IMR-90 (cell line): ENCODE measurements at regions not wholly inside any gene's neighbourhood (a gene's known extent, or its start where the extent isn't known, plus 50 kb on each side); places are given as distances from the start of the nearest gene placed in this dataset.

Experiments
- ATAC-seq: fragments of 200-7000 bp; cut with Tn5 transposase; 2 replicates; pipeline ENCODE4 v1.9.1; 2020; ENCODE audit warnings: low read depth, mild to moderate bottlenecking, moderate library complexity
- BruUV-seq: library from RNA; stranded (reverse); fragments of 400-500 nt; replicated peaks from 2 replicates; lab custom pipeline; 2021; lab: Mats Ljungman, UMichigan
- CTCF ChIA-PET: fragments of 300-600 bp; formaldehyde crosslinking; extraction: SDS; loops from one replicate; lab custom pipeline; 2021; ENCODE audit warnings: antibody characterized with exemption; lab: Yijun Ruan, JAX
- POLR2A ChIA-PET: fragments of 300-600 bp; sonication (Branson Sonifier 250); formaldehyde crosslinking; loops from one replicate; lab custom pipeline; 2022; ENCODE audit warnings: antibody characterized with exemption; ENCODE audit not compliant: unreplicated experiment; lab: Charles Lee
- DNase-seq: peaks from one replicate; pipeline ENCODE4 v3.0.0; 2013
- H2AFZ ChIP-seq: replicated peaks from 2 replicates; pipeline ENCODE3; 2013; ENCODE audit warnings: low read length, mild to moderate bottlenecking; ENCODE audit not compliant: poor library complexity
- H2AK5ac ChIP-seq: 2 replicates; pipeline ENCODE4 v1.6.1; 2013; ENCODE audit warnings: low read depth, low read length, inconsistent platforms
- H2AK9ac ChIP-seq: replicated peaks from 2 replicates; pipeline ENCODE3; 2013; ENCODE audit warnings: mild to moderate bottlenecking, low read depth, low read length, moderate library complexity; ENCODE audit not compliant: poor library complexity
- H2BK120ac ChIP-seq: 2 replicates; pipeline ENCODE4 v1.6.1; 2013; ENCODE audit warnings: low read depth, low read length, inconsistent platforms
- H2BK15ac ChIP-seq: 3 replicates; pipeline ENCODE4 v1.6.1; 2013; ENCODE audit warnings: low read depth, low read length, inconsistent platforms
- H2BK20ac ChIP-seq: 2 replicates; pipeline ENCODE4 v1.6.1; 2013; ENCODE audit warnings: low read depth, mild to moderate bottlenecking, inconsistent platforms, low read length, moderate library complexity
- H2BK5ac ChIP-seq: 2 replicates; pipeline ENCODE4 v1.6.1; 2013; ENCODE audit warnings: mild to moderate bottlenecking, low read depth, low read length, inconsistent platforms; ENCODE audit not compliant: poor library complexity, severe bottlenecking
- H3K14ac ChIP-seq: replicated peaks from 2 replicates; pipeline ENCODE4 v1.6.1; 2013; ENCODE audit warnings: low read depth, low read length, inconsistent platforms
- H3K18ac ChIP-seq: 2 replicates; pipeline ENCODE4 v1.6.1; 2013; ENCODE audit warnings: low read depth, low read length, control low read depth
- H3K23ac ChIP-seq: 2 replicates; pipeline ENCODE4 v1.6.1; 2013; ENCODE audit warnings: low read depth, low read length, inconsistent platforms
- H3K27ac ChIP-seq: 2 replicates; pipeline ENCODE4 v1.5.1; 2013; ENCODE audit warnings: mild to moderate bottlenecking, control low read depth, low read length; ENCODE audit not compliant: insufficient read depth
- H3K27me3 ChIP-seq: 2 replicates; pipeline ENCODE4 v1.6.1; 2013; ENCODE audit warnings: low read length; ENCODE audit not compliant: control insufficient read depth, insufficient read depth
- H3K36me3 ChIP-seq: 2 replicates; pipeline ENCODE4 v1.6.1; 2013; ENCODE audit warnings: low read length, mixed read lengths; ENCODE audit not compliant: control insufficient read depth, insufficient read depth
- H3K4ac ChIP-seq: 2 replicates; pipeline ENCODE4 v1.6.1; 2013; ENCODE audit warnings: low read depth, low read length, inconsistent platforms
- H3K4me1 ChIP-seq: 2 replicates; pipeline ENCODE4 v1.6.1; 2013; ENCODE audit warnings: low read length, mixed read lengths; ENCODE audit not compliant: control insufficient read depth, insufficient read depth
- H3K4me2 ChIP-seq: 2 replicates; pipeline ENCODE4 v1.6.1; 2013; ENCODE audit warnings: low read depth, mild to moderate bottlenecking, control low read depth, low read length, moderate library complexity
- H3K4me3 ChIP-seq: 2 replicates; pipeline ENCODE4 v1.5.1; 2013; ENCODE audit warnings: low read depth, mild to moderate bottlenecking, control low read depth, low read length, moderate library complexity; ENCODE audit not compliant: insufficient read depth
- H3K56ac ChIP-seq: 2 replicates; pipeline ENCODE4 v1.6.1; 2013; ENCODE audit warnings: low read length, inconsistent platforms; ENCODE audit not compliant: insufficient read depth; ENCODE audit errors: extremely low read depth
- H3K79me1 ChIP-seq, 2 experiments: 2 replicates each; pipeline ENCODE4 v1.6.1; 2013; ENCODE audit warnings: low read length in 2 of 2, inconsistent platforms in 1 of 2, low read depth in 1 of 2
- H3K9ac ChIP-seq: 2 replicates; pipeline ENCODE4 v1.6.1; 2013; ENCODE audit warnings: low read depth, low read length, control low read depth
- H3K9me1 ChIP-seq: 2 replicates; pipeline ENCODE4 v1.6.1; 2013; ENCODE audit warnings: low read length, inconsistent platforms; ENCODE audit not compliant: insufficient read depth
- H3K9me3 ChIP-seq: 2 replicates; pipeline ENCODE4 v1.6.1; 2013; ENCODE audit warnings: low read length; ENCODE audit not compliant: control insufficient read depth, insufficient read depth
- H4K20me1 ChIP-seq: 2 replicates; pipeline ENCODE4 v1.6.1; 2013; ENCODE audit warnings: low read length, inconsistent platforms; ENCODE audit not compliant: insufficient read depth
- H4K5ac ChIP-seq: 2 replicates; pipeline ENCODE4 v1.6.1; 2013; ENCODE audit warnings: mild to moderate bottlenecking, low read depth, low read length, control low read depth
- H4K8ac ChIP-seq, 2 experiments: 2 replicates each; pipeline ENCODE4 v1.6.1; 2013; ENCODE audit warnings: low read depth in 2 of 2, low read length in 2 of 2, control low read depth in 1 of 2, inconsistent platforms in 1 of 2
- H4K91ac ChIP-seq: 2 replicates; pipeline ENCODE4 v1.6.1; 2013; ENCODE audit warnings: low read depth, low read length, inconsistent platforms; ENCODE audit not compliant: insufficient read depth
- FOS ChIP-seq: fragments of 150-350 bp; IDR thresholded peaks from 2 replicates; pipeline ENCODE4 v1.6.1; 2016; ENCODE audit warnings: low read depth, low read length
- MXI1 ChIP-seq: IDR thresholded peaks from 2 replicates; pipeline ENCODE4 v1.6.1; 2012; ENCODE audit warnings: low read depth, mild to moderate bottlenecking, low read length, moderate library complexity, borderline replicate concordance
- NFE2L2 ChIP-seq: fragments of 150-350 bp; IDR thresholded peaks from 2 replicates; pipeline ENCODE4 v1.6.1; 2016; ENCODE audit warnings: low read depth, mild to moderate bottlenecking, low read length
- RAD21 ChIP-seq: IDR thresholded peaks from 2 replicates; pipeline ENCODE4 v1.6.1; 2012; ENCODE audit warnings: low read length, improper control_type of control experiment
- RFX5 ChIP-seq: IDR thresholded peaks from 2 replicates; pipeline ENCODE4 v1.8.0; 2012; ENCODE audit warnings: low read depth, mild to moderate bottlenecking, low read length, moderate library complexity
- SMC3 ChIP-seq: fragments of 150-350 bp; IDR thresholded peaks from 2 replicates; pipeline ENCODE4 v1.6.1; 2016; ENCODE audit warnings: low read depth, mild to moderate bottlenecking, antibody characterized with exemption, low read length, moderate library complexity
- WGBS, 2 experiments: methylation state at CpG; one replicate each; pipeline versions ENCODE4 v1.1.5 to v1.1.7; 2013; ENCODE audit warnings: missing lambda C conversion rate in 2 of 2; ENCODE audit not compliant: insufficient read length in 1 of 2; ENCODE audit errors: extremely low coverage in 2 of 2; 5-methylcytosine and 5-hydroxymethylcytosine counted together
- dilution Hi-C: fragments of 300-500 bp; cut with HindIII; formaldehyde crosslinking; loops from one replicate; pipeline ENCODE4 v1.14.3; 2018; ENCODE audit warnings: low sequenced_read_pairs; ENCODE audit not compliant: unreplicated experiment
- in situ Hi-C: fragments of 300-500 bp; cut with MboI; formaldehyde crosslinking; loops from 3 replicates; pipeline ENCODE4 v1.14.3; 2019; ENCODE audit warnings: low sequenced_read_pairs, inconsistent platforms, mixed read lengths
- intact Hi-C: fragments of 100-400 bp; cut with micrococcal nuclease; formaldehyde crosslinking; loops from 2 replicates; pipeline ENCODE4 v1.10.0; 2022

DNA sequence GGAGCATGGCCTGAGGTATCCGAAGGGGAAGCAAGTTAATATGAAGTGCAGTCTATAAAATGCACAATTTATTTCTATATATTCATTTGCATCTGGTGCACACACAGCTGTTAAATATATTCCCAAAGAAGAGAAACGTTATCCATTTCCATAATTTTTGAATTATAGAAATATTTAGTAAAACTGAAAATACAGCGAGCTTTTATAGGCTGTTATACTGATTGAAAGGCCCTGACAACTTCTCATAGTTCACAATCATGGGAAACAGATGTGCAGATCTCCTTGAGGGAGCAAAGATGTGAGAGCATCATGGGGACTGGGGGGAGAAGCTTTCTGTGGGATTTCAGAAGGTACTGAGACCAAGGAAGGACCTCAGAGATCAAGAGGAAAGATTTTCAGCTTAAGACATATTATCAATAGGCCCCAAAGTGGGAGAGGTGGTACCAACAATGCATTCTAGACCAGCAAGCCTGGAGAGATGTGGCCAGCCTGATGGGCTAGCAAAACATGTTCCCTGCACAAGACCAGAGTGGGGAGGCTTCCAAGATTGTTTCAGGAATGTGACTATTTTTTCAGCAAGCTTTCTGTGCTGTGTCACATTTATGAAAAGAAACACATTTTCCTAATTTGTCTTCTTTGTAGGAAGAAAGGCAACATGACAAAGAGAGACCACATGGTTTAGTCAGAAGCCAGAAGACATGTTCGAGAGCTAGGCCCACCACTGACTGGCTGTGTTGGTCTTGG, 256.0 kb upstream of the SFRP2 start:
- ChIA-PET POLR2A (no interaction called here), CTCF (no interaction called here)
- dilution Hi-C loops, result no loop called here
- Histone ChIP-seq H3K4me2 (no peak overlapping the region), H3K4me3 (no peak overlapping the region), H3K4ac (no peak overlapping the region), H2AFZ (no peak overlapping the region), H4K5ac (no peak overlapping the region), H2BK20ac (no peak overlapping the region), H3K27ac (no peak overlapping the region), H4K91ac (no peak overlapping the region), H2AK9ac (no peak overlapping the region), H4K8ac (no peak overlapping the region), H4K20me1 (no peaks in the 10 kb centered on the region), H3K56ac (no peak overlapping the region), H3K14ac (no peak overlapping the region), H3K9me1 (no peaks in the 10 kb centered on the region), H3K4me1 (no peaks in the 10 kb centered on the region), H3K18ac (no peak overlapping the region), H2AK5ac (no peak overlapping the region), H3K23ac (no peak overlapping the region), H3K27me3 (no peaks in the 10 kb centered on the region), H3K9me3 (peaks cover 13% of the 10 kb centered on the region), H3K9ac (no peak overlapping the region), H2BK120ac (no peak overlapping the region), H2BK15ac (no peak overlapping the region), H3K79me1 (no peaks in the 10 kb centered on the region), H3K36me3 (no peaks in the 10 kb centered on the region), H2BK5ac (no peak overlapping the region)
- BruUV-seq, result no TSS peak
- no peak for DNase-seq
- in situ Hi-C loops, result no loop called here
- no peak for ATAC-seq
- WGBS, 2 experiments, result no CpG with 5 or more reads among the region's 4 CpGs
- intact Hi-C loops, result no loop called here
- TF ChIP-seq RAD21 (no peak), NFE2L2 (no peak), SMC3 (no peak), RFX5 (no peak), FOS (no peak), MXI1 (no peak)
